SK-N-MC (cell line): ENCODE measurements at regions not wholly inside any gene's neighbourhood (a gene's known extent, or its start where the extent isn't known, plus 50 kb on each side); places are given as distances from the start of the nearest gene placed in this dataset.
"Not testable (repeated sequence)": the region's sequence is repeated elsewhere in the genome, so short reads cannot be mapped to it uniquely, and the experiment has no call there.

ENCODE experiments used
- EZH2 ChIP-seq: fragments of 200-600 bp; sonication (generic); IDR thresholded peaks from one replicate; pipeline ENCODE4 v1.6.1; 2017; ENCODE audit warnings: antibody characterized with exemption
- FOXP2 ChIP-seq: optimal IDR thresholded peaks from 2 replicates; pipeline ENCODE3; 2011; ENCODE audit warnings: mild to moderate bottlenecking, moderate library complexity; ENCODE audit not compliant: insufficient read depth; ENCODE audit errors: extremely low read length, control extremely low read depth
- POLR2AphosphoS5 ChIP-seq: IDR thresholded peaks from 2 replicates; pipeline ENCODE4 v1.6.1; 2012; ENCODE audit warnings: mild to moderate bottlenecking, low read depth, low read length, borderline replicate concordance

- not testable (repeated sequence) for TF ChIP-seq POLR2AphosphoS5, EZH2, FOXP2
Measured at GRCh38 chr6:133795051-133795450, 93.9 kb upstream of the TCF21 start.
